Panc1 (cell line): ENCODE measurements at regions not wholly inside any gene's neighbourhood (a gene's known extent, or its start where the extent isn't known, plus 50 kb on each side); places are given as distances from the start of the nearest gene placed in this dataset.

Source experiments
- POLR2AphosphoS5 ChIP-seq: IDR thresholded peaks from 2 replicates; pipeline ENCODE4 v1.6.1; 2012; ENCODE audit warnings: mild to moderate bottlenecking, low read depth, low read length, moderate library complexity
- SIN3A ChIP-seq: IDR thresholded peaks from 2 replicates; pipeline ENCODE4 v1.6.1; 2012; ENCODE audit warnings: low read depth, mild to moderate bottlenecking, low read length, moderate library complexity, borderline replicate concordance; ENCODE audit not compliant: insufficient read depth
- TF ChIP-seq, protein P1 (sequence below): fragments of 450-650 bp; IDR thresholded peaks from 2 replicates; pipeline ENCODE4 v1.5.1; 2017; ENCODE audit warnings: mild to moderate bottlenecking
- TF ChIP-seq, protein P2 (sequence below), 2 experiments: IDR thresholded peaks; 2 replicates each; pipeline ENCODE4 v1.6.1; 2011 to 2012; ENCODE audit warnings: low read depth in 2 of 2, control low read depth in 1 of 2, low read length in 1 of 2, mild to moderate bottlenecking in 1 of 2, moderate library complexity in 1 of 2; ENCODE audit not compliant: insufficient read depth in 1 of 2

DNA sequence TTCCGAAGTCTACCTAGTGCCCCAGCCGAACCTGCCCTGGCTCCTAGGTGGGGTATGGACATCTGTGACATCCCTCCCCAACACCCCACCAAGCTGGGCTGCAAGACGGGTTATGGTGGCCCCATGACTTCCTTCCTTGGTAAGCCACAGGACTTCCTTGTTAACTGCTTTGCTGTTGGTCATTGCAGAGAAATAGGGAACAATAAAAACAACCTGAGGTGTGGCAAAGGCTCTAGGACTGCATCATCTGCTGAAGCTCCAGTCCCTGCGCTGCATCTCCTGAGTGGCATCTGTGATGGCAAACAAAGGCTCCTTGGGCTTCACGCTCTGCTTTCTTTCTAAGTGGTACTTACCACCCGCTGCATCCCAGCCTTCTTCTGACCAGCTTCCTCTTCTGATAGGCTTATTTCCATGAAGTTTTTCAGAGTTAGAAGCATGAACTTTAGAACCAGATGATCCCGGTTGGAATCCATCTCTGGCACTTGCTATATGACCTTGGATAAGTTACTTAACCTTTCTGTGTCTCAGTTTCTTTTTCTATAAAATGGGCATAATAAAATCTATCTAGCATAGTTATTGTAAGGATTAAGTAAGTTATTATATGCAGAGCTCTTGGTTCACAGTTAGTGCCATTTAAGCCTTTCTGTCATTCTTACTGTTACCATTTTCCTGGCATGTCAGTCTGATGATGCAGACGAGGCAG is 216.8 kb downstream of the RPS24 start:
- TF ChIP-seq POLR2AphosphoS5: no peak
- TF ChIP-seq, protein P1, sequence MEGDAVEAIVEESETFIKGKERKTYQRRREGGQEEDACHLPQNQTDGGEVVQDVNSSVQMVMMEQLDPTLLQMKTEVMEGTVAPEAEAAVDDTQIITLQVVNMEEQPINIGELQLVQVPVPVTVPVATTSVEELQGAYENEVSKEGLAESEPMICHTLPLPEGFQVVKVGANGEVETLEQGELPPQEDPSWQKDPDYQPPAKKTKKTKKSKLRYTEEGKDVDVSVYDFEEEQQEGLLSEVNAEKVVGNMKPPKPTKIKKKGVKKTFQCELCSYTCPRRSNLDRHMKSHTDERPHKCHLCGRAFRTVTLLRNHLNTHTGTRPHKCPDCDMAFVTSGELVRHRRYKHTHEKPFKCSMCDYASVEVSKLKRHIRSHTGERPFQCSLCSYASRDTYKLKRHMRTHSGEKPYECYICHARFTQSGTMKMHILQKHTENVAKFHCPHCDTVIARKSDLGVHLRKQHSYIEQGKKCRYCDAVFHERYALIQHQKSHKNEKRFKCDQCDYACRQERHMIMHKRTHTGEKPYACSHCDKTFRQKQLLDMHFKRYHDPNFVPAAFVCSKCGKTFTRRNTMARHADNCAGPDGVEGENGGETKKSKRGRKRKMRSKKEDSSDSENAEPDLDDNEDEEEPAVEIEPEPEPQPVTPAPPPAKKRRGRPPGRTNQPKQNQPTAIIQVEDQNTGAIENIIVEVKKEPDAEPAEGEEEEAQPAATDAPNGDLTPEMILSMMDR: no peak
- TF ChIP-seq SIN3A: no peak
- TF ChIP-seq, protein P2, sequence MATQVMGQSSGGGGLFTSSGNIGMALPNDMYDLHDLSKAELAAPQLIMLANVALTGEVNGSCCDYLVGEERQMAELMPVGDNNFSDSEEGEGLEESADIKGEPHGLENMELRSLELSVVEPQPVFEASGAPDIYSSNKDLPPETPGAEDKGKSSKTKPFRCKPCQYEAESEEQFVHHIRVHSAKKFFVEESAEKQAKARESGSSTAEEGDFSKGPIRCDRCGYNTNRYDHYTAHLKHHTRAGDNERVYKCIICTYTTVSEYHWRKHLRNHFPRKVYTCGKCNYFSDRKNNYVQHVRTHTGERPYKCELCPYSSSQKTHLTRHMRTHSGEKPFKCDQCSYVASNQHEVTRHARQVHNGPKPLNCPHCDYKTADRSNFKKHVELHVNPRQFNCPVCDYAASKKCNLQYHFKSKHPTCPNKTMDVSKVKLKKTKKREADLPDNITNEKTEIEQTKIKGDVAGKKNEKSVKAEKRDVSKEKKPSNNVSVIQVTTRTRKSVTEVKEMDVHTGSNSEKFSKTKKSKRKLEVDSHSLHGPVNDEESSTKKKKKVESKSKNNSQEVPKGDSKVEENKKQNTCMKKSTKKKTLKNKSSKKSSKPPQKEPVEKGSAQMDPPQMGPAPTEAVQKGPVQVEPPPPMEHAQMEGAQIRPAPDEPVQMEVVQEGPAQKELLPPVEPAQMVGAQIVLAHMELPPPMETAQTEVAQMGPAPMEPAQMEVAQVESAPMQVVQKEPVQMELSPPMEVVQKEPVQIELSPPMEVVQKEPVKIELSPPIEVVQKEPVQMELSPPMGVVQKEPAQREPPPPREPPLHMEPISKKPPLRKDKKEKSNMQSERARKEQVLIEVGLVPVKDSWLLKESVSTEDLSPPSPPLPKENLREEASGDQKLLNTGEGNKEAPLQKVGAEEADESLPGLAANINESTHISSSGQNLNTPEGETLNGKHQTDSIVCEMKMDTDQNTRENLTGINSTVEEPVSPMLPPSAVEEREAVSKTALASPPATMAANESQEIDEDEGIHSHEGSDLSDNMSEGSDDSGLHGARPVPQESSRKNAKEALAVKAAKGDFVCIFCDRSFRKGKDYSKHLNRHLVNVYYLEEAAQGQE (IDR thresholded peaks at IDR 0.05; ENCODE audit: insufficient read depth in 1 of 2, low read depth in 2 of 2, low read length in 1 of 2): no peak
